Breast epithelium (tissue), 3 donors: ENCODE measurements at regions not wholly inside any gene's neighbourhood (a gene's known extent, or its start where the extent isn't known, plus 50 kb on each side); places are given as distances from the start of the nearest gene placed in this dataset.

Experiments used
- CTCF ChIP-seq, 3 donors: fragments of 450-650 bp; IDR thresholded peaks; one replicate each; pipeline ENCODE4 v1.5.1; 2016 to 2017; ENCODE audit warnings: antibody characterized with exemption in 3 of 3, mild to moderate bottlenecking in 3 of 3, moderate library complexity in 3 of 3
- POLR2A ChIP-seq: fragments of 450-650 bp; IDR thresholded peaks from one replicate; pipeline ENCODE4 v1.6.1; 2016; ENCODE audit warnings: antibody characterized with exemption, mild to moderate bottlenecking, moderate library complexity

- TF ChIP-seq CTCF (IDR thresholded peaks at IDR 0.05), result no peak
- TF ChIP-seq POLR2A, result no peak
Observed at GRCh38 chr10:100669616-100670015, 75.8 kb upstream of the PAX2 start.
